ENCODE measurements at regions not wholly inside any gene's neighbourhood (a gene's known extent, or its start where the extent isn't known, plus 50 kb on each side); places are given as distances from the start of the nearest gene placed in this dataset.
A peak's percentile ranks its signal among the peaks of the same experiment; 100 is the strongest.
"Not testable (repeated sequence)": the region's sequence is repeated elsewhere in the genome, so short reads cannot be mapped to it uniquely, and the experiment has no call there.

DNA sequence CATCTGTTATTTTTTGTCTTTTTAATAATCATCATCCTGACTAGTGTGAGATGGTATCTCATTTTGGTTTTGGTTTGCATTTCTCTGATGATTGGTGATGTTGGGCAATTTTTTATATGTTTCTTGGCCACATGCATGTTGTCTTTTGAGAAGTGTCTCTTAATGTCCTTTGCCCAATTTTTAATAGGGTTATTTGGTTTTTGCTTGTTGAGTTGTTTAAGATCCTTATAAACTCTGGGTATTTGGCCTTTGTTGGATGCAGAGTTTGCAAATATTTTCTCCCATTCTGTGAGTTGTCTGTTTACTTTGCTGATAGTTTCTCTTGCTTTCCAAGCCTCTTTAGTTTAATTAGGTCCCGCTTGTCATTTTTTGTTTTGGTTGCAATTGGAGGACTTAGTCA lies 152.1 kb upstream of the MED14 start:
- peak; percentile 77 for DNase-seq (ENCODE audit: low read depth)

DNA sequence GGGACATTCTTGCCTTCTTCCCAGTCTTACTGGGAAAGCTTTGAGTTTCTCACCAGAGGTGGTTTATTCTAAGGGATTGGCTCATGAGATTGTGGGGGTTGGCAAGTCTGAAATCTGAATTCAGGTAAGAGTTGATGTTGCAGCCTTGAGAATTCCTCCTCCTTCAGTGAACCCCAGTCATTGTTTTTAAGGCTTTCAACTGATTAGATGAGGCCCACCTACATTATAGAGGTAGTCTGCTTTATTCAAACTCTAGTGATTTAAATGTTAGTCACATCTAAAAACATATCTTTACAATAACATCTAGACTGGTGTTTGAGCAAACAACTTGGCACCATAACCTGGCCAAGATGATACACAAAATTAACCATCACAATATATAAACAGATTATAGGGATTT lies 156.5 kb upstream of the MED14 start:
- no peak for DNase-seq (ENCODE audit: low read depth)

DNA sequence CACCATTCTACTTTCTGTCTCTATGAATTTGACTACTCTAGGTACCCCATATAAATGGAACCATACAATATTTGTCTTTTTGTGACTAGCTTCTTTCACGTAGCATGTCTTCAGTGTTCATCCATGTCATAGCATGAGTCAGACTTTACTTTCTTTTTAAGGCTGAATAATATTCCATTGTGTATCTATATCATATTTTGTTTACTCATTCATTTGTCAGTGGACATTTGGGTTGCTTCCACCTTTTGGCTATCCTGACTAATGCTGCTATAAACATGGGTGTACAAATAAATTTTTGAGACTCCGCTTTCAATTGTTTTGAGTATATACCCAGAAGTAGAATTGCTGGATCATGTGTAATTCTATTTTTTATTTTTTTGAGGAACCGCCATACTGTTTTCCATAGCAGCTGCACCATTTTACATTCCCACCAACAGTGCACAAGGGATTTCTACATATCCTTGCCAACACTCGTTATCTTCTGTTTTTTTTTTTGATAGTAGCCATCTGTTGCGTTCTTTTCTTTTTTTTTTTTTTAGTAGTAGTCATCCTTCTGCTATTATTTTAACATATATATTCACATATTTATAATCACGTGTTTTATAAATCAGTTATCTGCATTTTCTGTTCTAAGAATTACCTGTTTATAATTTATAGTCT lies 158.0 kb upstream of the MED14 start:
- no peak for DNase-seq (ENCODE audit: low read depth)

DNA sequence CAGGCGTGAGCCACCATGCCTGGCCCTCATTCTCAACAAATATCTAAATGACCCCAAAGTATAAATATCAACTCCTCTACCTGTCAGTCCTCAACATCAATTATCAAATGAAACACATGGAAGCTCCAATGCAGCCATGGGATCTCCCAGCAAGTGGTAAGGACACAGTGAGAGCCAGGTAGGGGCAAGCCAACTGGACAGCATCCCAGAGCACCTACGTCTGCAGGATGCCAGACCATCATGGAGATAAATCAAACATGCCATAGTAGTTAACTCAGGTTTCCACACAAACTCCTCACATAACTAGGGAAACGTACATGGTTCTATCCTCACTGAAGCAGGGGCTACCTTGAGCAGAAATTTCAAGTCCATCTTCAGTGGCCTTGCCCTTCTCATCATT lies 159.9 kb upstream of the MED14 start:
- DNase-seq (ENCODE audit: low read depth): no peak

DNA sequence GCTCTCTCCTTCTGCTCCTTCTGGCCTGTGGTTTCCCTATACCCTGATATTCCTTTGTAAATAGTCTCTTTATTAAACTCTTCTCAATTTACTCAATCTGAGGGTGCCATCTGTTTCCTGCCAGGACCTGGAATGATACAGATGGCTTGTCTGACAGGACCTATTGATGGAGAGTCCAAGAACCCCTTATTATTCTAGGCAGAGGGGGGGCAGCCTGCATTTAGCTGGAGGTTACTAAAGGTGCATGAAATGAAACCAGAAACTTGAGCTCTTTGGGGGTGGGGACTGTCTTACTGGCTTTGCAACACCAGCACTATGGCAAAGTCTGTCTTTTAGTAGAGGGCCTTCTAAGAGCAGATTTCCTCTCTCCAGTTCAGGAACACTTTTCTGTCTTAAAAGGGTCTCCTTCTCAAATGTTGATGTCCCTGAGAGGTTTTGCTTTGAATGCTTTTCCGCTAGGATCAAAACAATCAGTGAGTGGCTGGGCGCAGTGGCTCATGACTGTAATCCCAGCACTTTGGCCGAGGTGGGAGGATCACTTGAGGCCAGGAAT lies 162.5 kb upstream of the MED14 start:
- no peak for DNase-seq (ENCODE audit: low read depth)

DNA sequence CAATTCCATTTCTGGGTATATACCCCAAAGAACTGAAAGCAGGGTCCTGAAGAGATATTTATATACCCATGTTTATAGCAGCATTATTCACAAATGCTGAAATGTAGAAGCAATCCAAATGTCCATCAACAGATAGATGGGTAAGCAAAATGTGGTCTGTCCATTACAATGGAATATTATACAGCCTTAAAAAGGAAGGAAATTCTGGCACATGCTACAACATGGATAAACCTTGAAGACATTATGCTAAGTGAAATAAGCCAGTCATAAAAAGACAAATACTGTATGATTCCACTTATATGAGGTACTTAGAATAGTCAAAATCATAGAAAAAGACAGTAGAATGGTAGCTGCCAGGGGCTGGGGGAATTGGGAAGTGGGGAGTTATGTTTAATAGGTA lies 169.4 kb upstream of the MED14 start:
- DNase-seq (ENCODE audit: low read depth): not testable (repeated sequence)

DNA sequence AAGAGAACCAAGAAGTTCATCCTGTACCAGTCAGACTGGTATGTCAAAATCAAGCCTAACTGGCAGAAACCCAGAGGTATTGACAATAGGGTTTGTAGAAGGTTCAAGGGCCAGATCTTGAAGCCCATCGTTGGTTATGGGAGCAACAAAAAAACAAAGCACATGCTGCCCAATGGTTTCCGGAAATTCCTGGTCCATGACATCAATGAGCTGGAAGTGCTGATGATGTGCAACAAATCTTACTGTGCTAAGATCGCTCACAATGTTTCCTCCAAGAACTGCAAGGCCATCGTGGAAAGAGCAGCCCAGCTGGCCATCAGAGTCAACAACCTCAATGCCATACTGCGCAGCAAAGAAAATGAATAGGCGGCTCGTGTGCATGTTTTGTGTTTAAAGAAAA lies 172.7 kb upstream of the MED14 start:
- DNase-seq (ENCODE audit: low read depth): peak; percentile 43

DNA sequence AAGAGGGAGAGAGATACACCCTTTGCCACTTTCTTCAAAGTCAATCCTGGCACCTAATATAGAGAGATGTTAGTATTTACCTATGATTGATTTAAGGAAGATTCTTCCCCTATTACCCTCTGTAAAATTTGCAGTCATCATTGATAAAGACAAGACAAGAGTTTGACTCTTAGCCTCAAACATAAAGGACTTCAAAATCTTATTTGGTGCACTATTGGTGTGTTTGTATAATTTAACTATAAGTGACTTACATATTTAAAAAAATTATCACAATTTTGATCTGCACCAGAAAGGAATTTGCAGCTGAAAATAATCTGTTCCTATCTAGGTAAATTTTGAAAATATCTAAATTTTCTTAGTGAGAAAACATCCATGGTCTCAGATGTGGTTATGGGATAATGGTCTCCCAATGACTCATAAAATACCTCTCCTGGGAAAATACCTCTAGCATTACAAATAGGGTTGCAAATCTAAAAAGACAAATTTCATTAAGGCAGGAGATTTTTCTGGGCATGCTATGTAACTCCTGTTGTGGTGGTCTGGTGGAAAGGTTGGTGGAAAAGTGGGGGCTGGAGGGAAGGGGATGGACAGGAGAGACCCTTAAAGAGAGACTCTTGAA lies 173.6 kb upstream of the MED14 start:
- DNase-seq (ENCODE audit: low read depth): peak; percentile 76

DNA sequence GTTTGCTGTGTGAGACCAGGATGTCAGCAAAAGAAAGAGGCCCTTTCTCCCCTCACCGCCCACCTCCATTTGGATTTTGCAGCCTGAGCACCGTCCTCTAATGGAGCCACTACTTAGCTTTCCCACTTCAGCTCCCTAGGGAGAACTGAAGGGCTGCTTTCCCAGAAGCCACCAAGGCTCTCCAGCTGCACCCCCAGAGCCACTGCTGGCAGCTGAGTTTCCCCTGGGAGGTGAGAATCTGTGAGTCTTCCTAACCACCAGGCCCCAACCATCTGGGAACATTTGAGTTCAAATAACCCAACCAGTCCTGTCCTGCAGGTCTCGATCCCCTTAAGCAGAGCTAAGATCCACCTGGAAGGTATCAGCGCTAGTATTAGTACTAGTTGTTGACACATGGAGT lies 173.1 kb upstream of the USP9X start:
- DNase-seq (ENCODE audit: low read depth): no peak

DNA sequence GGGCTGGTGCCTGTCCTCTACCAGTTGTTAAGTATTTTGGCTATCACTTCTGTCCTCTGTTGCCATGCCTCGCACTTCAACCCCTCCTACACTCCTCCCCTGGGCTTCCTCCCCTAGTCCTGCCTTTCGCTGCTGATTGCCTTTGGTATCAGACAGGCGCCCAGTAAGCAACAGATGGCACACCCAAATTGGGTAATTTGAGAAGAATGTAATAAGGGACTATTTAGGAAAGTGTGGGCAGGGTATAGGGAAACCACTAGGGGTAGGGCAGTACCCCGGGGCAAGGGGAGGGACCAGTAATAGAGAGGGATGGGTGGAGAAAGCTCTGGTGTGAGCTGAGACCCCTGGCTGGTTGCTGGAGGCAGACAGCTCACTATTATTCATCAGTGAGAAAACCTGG lies 172.7 kb upstream of the USP9X start:
- no peak for DNase-seq (ENCODE audit: low read depth)

DNA sequence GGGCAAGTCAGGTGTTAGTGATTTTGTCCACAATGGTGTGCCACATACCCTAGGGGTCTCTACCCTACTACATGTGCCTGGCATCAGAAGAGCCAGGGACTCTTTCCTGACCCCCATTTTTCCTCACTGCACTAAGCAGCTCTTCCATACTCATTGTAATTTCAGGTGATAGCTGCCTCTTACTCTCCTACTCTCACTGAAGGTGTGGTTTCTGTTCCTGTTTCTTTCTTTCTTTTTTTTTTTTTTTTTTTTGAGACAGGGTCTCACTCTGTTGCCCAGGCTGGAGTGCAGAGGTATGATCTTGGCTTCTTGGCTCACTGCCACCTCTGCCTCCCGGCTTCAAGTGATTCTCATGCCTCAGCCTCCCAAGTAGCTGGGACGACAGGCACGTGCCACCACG lies 164.9 kb upstream of the USP9X start:
- DNase-seq (ENCODE audit: low read depth): no peak

DNA sequence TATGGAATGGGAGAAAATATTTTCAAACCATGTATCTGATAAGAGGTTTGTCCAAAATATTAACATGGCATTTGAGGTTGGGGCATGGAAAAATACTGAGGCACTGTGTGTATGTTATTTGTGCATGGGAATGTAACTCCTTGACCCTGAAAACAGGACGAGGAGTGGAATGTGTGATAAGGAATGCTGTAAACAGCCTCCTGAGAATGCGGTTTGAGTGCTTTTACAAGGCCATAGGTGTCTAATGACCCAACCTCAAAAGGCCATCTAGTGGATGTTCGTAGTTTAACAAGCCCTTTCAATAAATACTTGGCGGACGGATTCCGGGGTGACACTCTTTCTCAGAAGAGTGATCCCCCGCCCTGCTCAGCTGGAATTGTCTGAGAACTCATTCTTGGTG lies 162.9 kb upstream of the USP9X start:
- peak; percentile 51 for DNase-seq (ENCODE audit: low read depth)

DNA sequence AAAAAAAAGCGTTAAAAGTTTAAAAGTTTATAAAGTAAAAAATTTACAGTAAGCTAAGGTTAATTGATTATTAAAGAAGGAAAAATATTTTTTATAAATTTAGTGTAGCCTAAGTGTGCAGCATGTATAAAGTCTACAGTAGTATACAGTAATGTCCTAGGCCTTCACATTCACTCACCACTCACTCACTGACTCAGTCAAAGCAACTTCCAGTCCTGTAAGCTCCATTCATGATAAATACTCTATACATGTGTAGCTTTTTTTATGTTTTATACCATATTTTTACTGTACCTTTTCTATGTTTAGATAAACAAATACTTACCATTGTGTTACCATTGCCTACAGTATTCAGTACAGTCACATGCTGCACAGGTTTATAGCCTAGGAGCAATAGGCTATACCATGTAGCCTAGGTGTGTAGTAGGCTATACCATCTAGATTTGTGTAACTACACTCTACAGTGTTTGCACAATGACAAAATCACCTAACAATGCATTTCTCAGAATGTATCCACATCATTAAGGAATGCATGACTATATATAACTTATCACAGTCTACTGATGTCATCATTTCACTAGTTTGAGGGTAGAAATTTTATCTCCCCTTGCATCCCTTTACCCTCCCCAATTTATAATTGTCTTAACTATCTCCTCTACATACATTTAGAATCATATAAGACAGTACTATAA lies 158.4 kb upstream of the USP9X start:
- peak; percentile 62 for DNase-seq (ENCODE audit: low read depth)

DNA sequence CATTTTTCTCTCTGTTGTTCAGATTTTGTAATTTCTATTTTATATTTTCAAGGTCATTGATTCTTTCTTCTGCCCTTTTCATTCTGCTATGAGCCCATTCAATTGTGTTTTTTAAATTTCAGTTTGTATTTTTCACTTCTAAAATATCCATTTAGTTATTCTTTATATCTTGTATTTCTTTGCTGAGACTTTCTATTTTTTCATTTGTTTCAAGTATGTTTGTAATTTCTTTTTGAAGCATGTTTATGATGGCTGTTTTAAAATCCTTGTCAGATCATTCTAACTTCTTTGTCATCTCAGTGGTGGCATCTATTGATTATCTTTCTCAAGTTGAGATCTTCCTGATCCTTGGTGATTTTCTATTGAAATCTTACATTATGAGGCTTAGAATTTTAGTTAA lies 157.2 kb upstream of the USP9X start:
- DNase-seq (ENCODE audit: low read depth): no peak

DNA sequence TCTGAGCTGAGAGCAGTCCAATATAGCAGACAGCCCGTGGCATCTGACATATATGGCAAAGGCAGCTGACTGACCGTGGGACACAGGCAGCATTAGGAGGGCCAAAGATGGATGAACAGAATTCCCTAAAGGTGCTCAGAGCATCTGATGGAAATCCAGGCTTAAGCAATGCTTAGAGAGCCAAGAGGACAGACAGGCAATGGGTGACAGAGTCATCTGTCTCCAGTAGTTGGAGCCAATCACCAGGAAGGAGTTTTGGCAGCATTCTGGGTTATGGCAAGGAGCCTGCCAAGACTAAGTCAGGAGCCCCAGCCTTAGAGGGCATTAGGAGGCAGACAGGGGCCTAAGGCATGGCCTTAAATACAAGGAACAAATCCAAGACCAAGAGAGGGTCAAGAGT lies 153.3 kb upstream of the USP9X start:
- DNase-seq (ENCODE audit: low read depth): peak; percentile 40

DNA sequence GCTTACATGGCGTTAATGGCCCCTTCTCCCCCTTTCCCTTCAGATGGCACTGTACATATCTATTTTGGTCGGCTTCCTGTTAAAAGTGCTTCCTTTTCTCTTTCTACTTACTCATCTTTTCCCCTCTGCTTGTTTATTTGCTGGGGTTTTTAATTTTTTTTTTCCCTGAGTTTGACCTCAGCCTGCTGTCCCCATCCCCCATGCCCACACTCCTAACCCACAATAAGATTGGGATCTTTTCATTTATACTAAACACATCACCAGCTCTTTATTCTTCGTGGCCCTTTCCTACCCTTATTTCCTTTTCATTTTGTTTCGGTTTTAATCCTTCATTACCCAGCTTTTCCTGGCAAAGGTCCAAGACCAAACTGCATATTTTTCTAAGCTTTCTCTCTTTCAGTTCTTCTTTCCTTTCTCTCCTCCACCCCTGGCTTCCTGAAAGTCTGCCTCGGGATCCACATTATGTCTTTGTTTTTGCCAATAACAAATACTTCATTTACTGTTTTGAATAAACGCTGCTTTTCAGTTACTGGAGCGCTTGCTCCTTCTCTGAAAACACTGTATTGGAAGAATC lies 152.0 kb upstream of the USP9X start:
- peak; percentile 59 for DNase-seq (ENCODE audit: low read depth)

DNA sequence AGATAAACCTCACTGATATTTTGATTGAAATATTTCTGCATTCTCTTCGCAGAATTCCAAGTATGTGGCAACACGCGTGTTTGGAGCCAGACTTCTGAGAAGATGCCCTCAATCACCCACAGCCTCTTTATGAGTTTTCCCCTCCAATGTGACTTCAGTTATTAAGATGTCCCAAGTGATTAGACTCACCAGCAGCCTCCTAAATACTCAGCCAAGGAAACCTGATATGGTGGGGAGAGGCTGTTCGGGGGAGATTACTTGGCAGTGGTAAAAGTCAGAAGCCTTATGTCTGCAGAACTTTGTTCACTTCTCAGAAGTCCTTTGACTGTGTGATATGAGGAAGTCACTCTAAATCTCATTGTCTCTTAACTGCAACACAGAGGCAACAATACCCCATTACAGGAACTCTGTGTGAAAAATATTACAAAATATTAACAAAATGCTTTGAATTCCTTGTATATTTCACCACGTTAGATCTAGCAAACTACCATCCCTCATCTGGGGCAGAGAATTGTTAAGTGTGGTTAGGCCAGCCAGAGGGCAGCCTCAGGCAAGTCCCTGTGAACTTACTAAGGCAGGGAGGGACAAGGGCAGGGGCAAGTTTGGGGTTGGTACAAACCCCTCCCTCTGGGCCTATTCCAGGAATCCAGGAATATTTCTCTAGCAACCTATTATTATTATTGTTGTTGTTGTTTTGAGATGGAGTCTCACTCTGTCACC lies 151.4 kb upstream of the USP9X start:
- DNase-seq (ENCODE audit: low read depth): peak; percentile 86

DNA sequence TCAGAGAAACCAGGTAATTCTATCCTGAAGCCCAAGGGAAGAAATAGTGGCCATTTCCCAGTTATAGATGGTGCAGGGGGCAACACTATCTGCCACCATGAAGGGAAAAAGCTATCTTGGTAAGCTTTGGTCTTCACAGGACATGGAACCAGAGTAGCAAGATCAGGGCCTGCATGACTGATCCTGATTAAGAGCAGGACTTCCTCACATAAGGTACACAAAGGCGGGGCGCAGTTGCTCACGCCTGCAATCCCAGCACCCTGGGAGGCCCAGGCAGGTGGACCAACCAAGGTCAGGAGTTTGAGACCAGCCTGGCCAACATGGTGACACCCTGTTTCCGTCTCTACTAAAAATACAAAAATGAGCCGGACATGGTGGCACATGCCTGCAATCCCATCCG lies 148.4 kb upstream of the USP9X start:
- DNase-seq (ENCODE audit: low read depth): no peak

DNA sequence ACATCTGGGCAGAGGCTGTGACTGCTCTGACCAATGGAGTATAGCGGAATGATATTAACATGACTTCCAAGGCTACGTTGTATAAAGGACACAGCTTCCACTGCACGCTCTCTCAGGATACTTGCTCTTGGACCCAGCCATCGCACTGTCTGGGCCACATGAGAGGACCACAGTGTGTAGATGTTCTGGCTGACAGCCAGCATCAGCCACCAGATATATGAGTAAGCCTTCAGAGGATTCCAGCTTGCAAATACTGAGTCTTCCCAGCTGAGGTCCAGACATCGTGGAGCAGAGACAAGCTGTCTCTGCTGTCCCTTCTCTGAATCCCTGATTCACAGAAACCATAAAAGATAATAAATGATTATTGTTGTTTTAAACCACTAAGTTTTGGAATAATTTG lies 146.8 kb upstream of the USP9X start:
- DNase-seq (ENCODE audit: low read depth): peak; percentile 75

DNA sequence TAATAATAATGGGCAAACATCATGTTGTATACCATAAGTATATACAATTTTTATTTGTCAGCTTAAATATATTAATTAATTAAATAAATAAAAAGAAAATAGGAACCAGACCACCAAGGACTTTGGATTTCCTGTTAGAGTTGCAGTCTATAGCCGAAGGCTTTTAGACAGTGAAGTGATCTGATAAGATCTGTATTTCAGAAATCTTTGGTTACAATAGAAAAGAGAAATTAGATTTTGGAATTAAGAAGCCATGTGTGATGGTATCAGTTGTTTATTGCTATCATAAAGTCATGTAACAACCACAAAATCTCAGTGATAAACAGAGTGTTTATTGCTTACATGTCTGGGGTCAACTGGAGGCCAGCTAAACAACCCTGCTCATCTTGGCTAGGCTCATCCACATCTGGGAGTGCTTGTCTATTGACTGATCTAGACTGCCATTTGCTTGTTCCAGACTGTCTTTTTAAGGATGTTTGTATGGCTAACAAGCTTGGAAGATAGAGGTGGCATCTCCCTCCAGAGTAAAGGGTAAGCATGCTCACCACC lies 142.1 kb upstream of the USP9X start:
- no peak for DNase-seq (ENCODE audit: low read depth)

DNA sequence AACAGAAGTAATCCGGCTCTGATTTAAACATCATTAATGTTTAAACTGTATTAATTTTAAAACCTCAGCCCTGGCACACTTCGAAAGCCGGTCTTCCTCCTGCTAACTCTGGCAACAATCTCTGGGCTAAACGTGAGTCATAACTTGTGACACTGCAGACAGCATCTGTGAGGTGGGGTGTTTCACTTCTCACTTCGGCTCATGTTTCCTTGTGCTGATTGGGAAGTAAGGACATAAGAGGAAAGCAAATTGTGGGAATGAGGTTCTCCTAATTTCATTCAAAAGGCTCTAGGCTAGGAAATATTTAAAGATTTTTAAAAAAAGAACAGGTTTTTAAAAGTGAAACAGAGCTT lies 139.9 kb upstream of the USP9X start:
- DNase-seq (ENCODE audit: low read depth): peak; percentile 73

DNA sequence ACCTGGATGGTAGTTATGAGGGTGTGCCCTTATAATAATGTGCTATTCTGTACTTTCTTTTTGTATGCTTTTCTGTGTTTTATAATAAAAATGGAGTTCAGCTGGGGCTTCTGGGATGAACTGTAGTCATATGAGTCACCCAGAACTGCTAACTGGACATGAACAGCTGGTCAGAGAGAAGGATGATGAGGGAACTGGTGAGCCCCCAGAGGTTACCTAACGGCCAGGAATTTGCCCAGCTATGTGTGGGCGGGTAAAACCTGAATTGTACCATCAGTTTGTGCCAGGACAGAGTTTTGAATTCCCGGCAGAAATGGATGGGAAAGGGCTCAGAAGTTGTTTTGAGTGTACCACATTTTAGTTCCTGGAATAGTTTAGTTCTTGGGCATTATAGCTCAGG lies 138.0 kb upstream of the USP9X start:
- peak; percentile 53 for DNase-seq (ENCODE audit: low read depth)

Data from EH (cell line).